GM13976 (cell line): ENCODE measurements at regions not wholly inside any gene's neighbourhood (a gene's known extent, or its start where the extent isn't known, plus 50 kb on each side); places are given as distances from the start of the nearest gene placed in this dataset.
"Not testable (repeated sequence)": the region's sequence is repeated elsewhere in the genome, so short reads cannot be mapped to it uniquely, and the experiment has no call there.

ENCODE experiments used
- DNase-seq: peaks from one replicate; pipeline ENCODE4 v3.0.0; 2012; ENCODE audit warnings: low spot score
- in situ Hi-C: fragments of 300-500 bp; cut with MboI; formaldehyde crosslinking; loops from one replicate; pipeline ENCODE4 v1.12.0; 2022; ENCODE audit warnings: low sequenced_read_pairs, mixed read lengths, inconsistent platforms; ENCODE audit not compliant: unreplicated experiment
- TF ChIP-seq, protein P1 (sequence below): IDR thresholded peaks from 2 replicates; pipeline ENCODE4 v1.5.1; 2012; ENCODE audit warnings: borderline replicate concordance, mild to moderate bottlenecking; ENCODE audit not compliant: insufficient read depth; ENCODE audit errors: extremely low read depth, missing control alignments, control extremely low read depth

- DNase-seq: no peak
- in situ Hi-C loops: no loop called here
Measured at GRCh38 chr9:18319918-18320445, 154.0 kb upstream of the ADAMTSL1 start.

DNA sequence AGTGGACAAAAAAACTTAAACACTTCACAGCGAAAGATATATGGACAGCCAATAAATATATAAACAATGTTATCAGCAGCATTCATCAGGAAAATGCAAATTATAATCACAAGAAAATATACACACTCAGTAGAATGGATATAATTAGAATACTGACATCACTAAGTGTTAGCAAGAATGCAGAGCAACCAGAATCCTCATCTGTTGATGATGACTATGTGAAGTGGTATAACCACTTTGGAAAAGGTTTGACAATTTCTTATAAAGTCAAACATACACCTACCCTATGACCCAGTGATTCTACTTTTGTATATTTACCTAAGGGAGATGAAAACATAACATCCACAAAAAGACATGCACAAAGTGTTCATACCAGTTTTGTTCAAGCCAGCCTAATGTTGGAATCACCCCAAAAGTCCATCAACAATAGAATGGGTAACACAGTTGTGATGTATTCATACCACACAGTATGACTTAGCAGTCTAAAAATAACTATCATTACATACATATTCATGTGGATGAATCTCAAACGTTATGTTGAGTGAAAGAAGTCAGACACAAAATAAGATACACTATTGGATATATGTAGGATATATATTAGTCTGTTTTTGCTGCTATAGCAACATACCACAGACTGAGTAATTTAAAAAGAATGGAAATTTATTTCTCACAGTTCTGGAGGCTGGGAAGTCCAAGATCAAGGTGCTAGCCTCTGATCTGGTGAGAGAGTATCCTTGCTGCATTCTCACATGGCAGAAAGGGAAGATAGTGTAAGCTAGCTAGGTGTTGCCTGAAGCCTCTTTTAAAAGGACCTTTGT lies 148.8 kb upstream of the ADAMTSL1 start:
- DNase-seq: no peak
- TF ChIP-seq, protein P1, sequence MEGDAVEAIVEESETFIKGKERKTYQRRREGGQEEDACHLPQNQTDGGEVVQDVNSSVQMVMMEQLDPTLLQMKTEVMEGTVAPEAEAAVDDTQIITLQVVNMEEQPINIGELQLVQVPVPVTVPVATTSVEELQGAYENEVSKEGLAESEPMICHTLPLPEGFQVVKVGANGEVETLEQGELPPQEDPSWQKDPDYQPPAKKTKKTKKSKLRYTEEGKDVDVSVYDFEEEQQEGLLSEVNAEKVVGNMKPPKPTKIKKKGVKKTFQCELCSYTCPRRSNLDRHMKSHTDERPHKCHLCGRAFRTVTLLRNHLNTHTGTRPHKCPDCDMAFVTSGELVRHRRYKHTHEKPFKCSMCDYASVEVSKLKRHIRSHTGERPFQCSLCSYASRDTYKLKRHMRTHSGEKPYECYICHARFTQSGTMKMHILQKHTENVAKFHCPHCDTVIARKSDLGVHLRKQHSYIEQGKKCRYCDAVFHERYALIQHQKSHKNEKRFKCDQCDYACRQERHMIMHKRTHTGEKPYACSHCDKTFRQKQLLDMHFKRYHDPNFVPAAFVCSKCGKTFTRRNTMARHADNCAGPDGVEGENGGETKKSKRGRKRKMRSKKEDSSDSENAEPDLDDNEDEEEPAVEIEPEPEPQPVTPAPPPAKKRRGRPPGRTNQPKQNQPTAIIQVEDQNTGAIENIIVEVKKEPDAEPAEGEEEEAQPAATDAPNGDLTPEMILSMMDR: no peak
- in situ Hi-C loops: no loop called here

More at GRCh38 chr9:18319918-18320445, 154.0 kb upstream of the ADAMTSL1 start:
- TF ChIP-seq, protein P1: no peak

DNA sequence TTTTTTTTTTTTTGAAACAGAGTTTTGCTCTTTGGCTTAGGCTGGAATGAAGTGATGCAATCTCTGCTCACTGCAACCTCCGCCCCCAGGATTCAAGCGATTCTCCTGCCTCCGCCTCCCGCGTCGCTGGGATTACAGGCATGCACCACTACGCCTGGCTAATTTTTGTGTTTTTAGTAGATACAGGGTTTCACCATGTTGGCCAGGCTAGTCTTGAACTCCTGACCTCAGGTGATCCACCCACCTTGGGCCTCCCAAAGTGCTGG lies 148.3 kb upstream of the ADAMTSL1 start:
- in situ Hi-C loops, DNase-seq: not testable (repeated sequence)

DNA sequence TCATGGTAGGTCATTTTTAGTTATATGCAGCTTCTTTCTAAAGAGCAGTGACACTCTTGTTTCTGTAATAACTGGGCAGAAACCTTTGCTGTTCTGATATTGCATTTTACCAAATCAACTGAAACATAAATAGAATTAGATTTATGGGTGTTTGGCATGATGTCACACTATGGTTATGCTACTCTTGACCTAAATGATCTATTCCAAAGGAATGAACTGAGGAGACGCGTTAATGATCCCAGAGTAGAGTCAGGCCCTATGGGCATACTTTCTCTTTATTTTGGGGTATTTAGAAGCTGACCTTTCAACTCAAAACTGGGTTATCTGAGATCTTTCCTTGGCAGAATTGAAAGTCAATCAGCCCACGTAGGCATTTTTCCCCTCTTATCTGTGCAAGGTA lies 146.8 kb upstream of the ADAMTSL1 start:
- TF ChIP-seq, protein P1: no peak
- in situ Hi-C loops: no loop called here
- no peak for DNase-seq

GRCh38 chr9:18330401-18331309 lies 143.3 kb upstream of the ADAMTSL1 start:
- no peak for DNase-seq
- TF ChIP-seq, protein P1: no peak
- in situ Hi-C loops: no loop called here

DNA sequence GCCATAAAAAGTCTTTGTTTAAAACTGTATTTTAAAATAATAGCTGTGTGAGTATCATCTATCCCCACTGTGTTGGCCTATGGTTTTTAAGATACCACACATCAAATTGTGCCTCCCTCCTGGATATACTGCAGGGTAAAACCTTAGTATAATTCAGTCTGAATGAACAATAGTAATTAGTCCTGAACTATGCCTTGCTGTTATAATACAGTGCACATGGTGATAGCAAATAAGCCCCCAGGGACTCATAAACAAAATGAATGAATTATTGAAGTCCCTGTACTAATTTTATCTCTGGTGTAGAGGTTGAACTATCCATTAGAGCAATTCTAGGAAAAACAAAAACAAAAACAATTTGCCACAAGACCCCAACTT lies 142.7 kb upstream of the ADAMTSL1 start:
- DNase-seq: no peak
- in situ Hi-C loops: no loop called here
- TF ChIP-seq, protein P1: no peak

DNA sequence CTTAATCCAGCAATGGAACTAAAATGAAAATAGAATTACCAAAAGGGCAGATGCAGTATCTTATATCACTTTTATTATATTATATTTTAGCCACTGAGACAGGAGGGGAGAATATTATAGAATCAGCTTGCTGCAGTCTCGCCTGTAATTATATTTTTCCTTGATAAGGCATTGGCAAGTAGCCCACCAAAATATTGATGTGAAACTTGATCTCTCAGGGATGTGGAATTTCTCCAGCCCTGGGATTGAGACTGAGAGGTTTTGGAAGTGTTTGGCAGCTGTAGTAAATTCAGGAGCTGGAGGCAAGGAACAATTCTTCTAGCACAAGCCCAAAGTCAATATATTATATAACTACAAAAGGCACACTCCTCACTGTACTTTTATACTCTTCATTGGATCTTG lies 142.1 kb upstream of the ADAMTSL1 start:
- DNase-seq: no peak
- TF ChIP-seq, protein P1: no peak
- in situ Hi-C loops: no loop called here
